GM23338 (cell line): ENCODE measurements at regions not wholly inside any gene's neighbourhood (a gene's known extent, or its start where the extent isn't known, plus 50 kb on each side); places are given as distances from the start of the nearest gene placed in this dataset.

Source experiments
- ATAC-seq: fragments of 200-7000 bp; cut with Tn5 transposase; 3 replicates; pipeline ENCODE4 v1.9.1; 2020
- DNase-seq: peaks from one replicate; pipeline ENCODE4 v3.0.0-alpha.2; 2015; ENCODE audit warnings: low spot score
- H2AFZ ChIP-seq: fragments of 200-600 bp; sonication (generic); 2 replicates; pipeline ENCODE4 v1.8.0; 2016; ENCODE audit warnings: antibody characterized with exemption, mild to moderate bottlenecking, moderate library complexity
- H3F3A ChIP-seq: fragments of 200-600 bp; sonication (generic); replicated peaks from 2 replicates; pipeline ENCODE4 v1.8.0; 2017; ENCODE audit warnings: antibody characterized with exemption, mixed run types, low read depth
- H3K27ac ChIP-seq: fragments of 200-600 bp; sonication (generic); 2 replicates; pipeline ENCODE4 v1.6.1; 2016; ENCODE audit warnings: low read depth
- H3K27me3 ChIP-seq: fragments of 200-600 bp; sonication (generic); 2 replicates; pipeline ENCODE4 v1.8.0; 2016; ENCODE audit warnings: mild to moderate bottlenecking, mixed run types, moderate library complexity; ENCODE audit not compliant: insufficient read depth
- H3K36me3 ChIP-seq: fragments of 200-600 bp; sonication (generic); 2 replicates; pipeline ENCODE4 v1.8.0; 2016; ENCODE audit warnings: mild to moderate bottlenecking; ENCODE audit not compliant: insufficient read depth
- H3K4me1 ChIP-seq: fragments of 200-600 bp; sonication (generic); 2 replicates; pipeline ENCODE4 v1.8.0; 2016; ENCODE audit warnings: mild to moderate bottlenecking, moderate library complexity; ENCODE audit not compliant: insufficient read depth
- H3K4me2 ChIP-seq: fragments of 200-600 bp; sonication (generic); 2 replicates; pipeline ENCODE4 v1.7.1; 2017; ENCODE audit warnings: mixed run types
- H3K4me3 ChIP-seq: fragments of 200-600 bp; sonication (generic); 2 replicates; pipeline ENCODE4 v1.6.1; 2016; ENCODE audit warnings: mixed run types
- H3K79me2 ChIP-seq: fragments of 200-600 bp; sonication (generic); replicated peaks from 2 replicates; pipeline ENCODE4 v1.8.0; 2017; ENCODE audit warnings: mild to moderate bottlenecking; ENCODE audit not compliant: insufficient read depth
- H3K9me2 ChIP-seq: fragments of 200-600 bp; sonication (generic); 2 replicates; pipeline ENCODE4 v1.8.0; 2017; ENCODE audit not compliant: insufficient read depth
- H4K20me1 ChIP-seq: fragments of 200-600 bp; sonication (generic); replicated peaks from 2 replicates; pipeline ENCODE4 v1.8.0; 2017; ENCODE audit warnings: mild to moderate bottlenecking; ENCODE audit not compliant: insufficient read depth
- H3K27ac Mint-ChIP-seq: 2 replicates; pipeline ENCODE4 v1.8.0; 2020; ENCODE audit warnings: inconsistent platforms, mild to moderate bottlenecking, moderate library complexity, mixed read lengths
- H3K27me3 Mint-ChIP-seq: 3 replicates; pipeline ENCODE4 v1.8.0; 2022; ENCODE audit warnings: low read depth, mild to moderate bottlenecking, moderate library complexity, mixed read lengths, inconsistent platforms; ENCODE audit not compliant: insufficient read depth, poor library complexity
- H3K36me3 Mint-ChIP-seq: 3 replicates; pipeline ENCODE4 v1.8.0; 2021; ENCODE audit warnings: low read depth, mild to moderate bottlenecking, inconsistent platforms, moderate library complexity, mixed read lengths
- H3K4me1 Mint-ChIP-seq: 3 replicates; pipeline ENCODE4 v1.8.0; 2020; ENCODE audit warnings: mild to moderate bottlenecking, inconsistent platforms, mixed read lengths
- H3K4me3 Mint-ChIP-seq: 3 replicates; pipeline ENCODE4 v1.8.0; 2021; ENCODE audit warnings: moderate library complexity, mild to moderate bottlenecking, inconsistent platforms, mixed read lengths
- H3K9me3 Mint-ChIP-seq: 3 replicates; pipeline ENCODE4 v1.8.0; 2020; ENCODE audit warnings: moderate library complexity, mild to moderate bottlenecking, inconsistent platforms, mixed read lengths
- CREB1 ChIP-seq: fragments of 250-450 bp; sonication (Bioruptor Pico); IDR thresholded peaks from 2 replicates; pipeline ENCODE4 v1.5.0; 2020; ENCODE audit warnings: low read depth, mild to moderate bottlenecking, moderate library complexity
- CTCF ChIP-seq, 2 experiments: fragments of 200-600 bp in 1 of 2; sonication (generic) in 1 of 2; conservative IDR thresholded peaks; 2 replicates each; pipeline versions ENCODE4 v1.5.1 to v1.6.1; 2016 to 2017; ENCODE audit warnings: antibody characterized with exemption in 2 of 2, low read depth in 2 of 2, mild to moderate bottlenecking in 2 of 2, moderate library complexity in 1 of 2
- ETS1 ChIP-seq: IDR thresholded peaks from 2 replicates; pipeline ENCODE4 v1.6.1; 2016; ENCODE audit warnings: antibody characterized with exemption
- EZH2 ChIP-seq: fragments of 200-600 bp; sonication (generic); IDR thresholded peaks from one replicate; pipeline ENCODE4 v1.8.0; 2017; ENCODE audit warnings: antibody characterized with exemption, mild to moderate bottlenecking, low read depth; ENCODE audit not compliant: unreplicated experiment
- EZH2phosphoT487 ChIP-seq: fragments of 200-600 bp; sonication (generic); IDR thresholded peaks from one replicate; pipeline ENCODE4 v1.8.1; 2018; ENCODE audit warnings: antibody characterized with exemption; ENCODE audit not compliant: unreplicated experiment
- JUNB ChIP-seq: IDR thresholded peaks from one replicate; pipeline ENCODE4 v1.6.1; 2016; ENCODE audit warnings: antibody characterized with exemption; ENCODE audit not compliant: unreplicated experiment
- NANOG ChIP-seq: IDR thresholded peaks from 2 replicates; pipeline ENCODE4 v1.6.1; 2016; ENCODE audit warnings: antibody characterized with exemption, borderline replicate concordance
- POLR2AphosphoS5 ChIP-seq: IDR thresholded peaks from 2 replicates; pipeline ENCODE4 v1.6.1; 2016; ENCODE audit warnings: antibody characterized with exemption, low read depth
- REST ChIP-seq: IDR thresholded peaks from one replicate; pipeline ENCODE4 v1.6.1; 2018; ENCODE audit warnings: antibody characterized with exemption; ENCODE audit not compliant: unreplicated experiment
- STAT1 ChIP-seq: IDR thresholded peaks from one replicate; pipeline ENCODE4 v1.6.1; 2016; ENCODE audit warnings: antibody characterized with exemption; ENCODE audit not compliant: unreplicated experiment
- ZNF114 ChIP-seq: fragments of 250-450 bp; sonication (Bioruptor Pico); IDR thresholded peaks from 2 replicates; pipeline ENCODE4 v1.5.0; 2020; ENCODE audit warnings: mild to moderate bottlenecking, moderate library complexity
- ZNF331 ChIP-seq: fragments of 250-450 bp; sonication (Bioruptor Pico); IDR thresholded peaks from 2 replicates; pipeline ENCODE4 v1.5.0; 2020; ENCODE audit warnings: low read depth, mild to moderate bottlenecking, moderate library complexity
- ZNF462 ChIP-seq: fragments of 250-450 bp; sonication (Bioruptor Pico); IDR thresholded peaks from 2 replicates; pipeline ENCODE4 v1.5.0; 2020; ENCODE audit warnings: mild to moderate bottlenecking, moderate library complexity

- ATAC-seq (no peak), DNase-seq (no peak)
- H3K27ac ChIP-seq = no peak overlapping the region
- H3K27me3 ChIP-seq = no peaks in the 10 kb centered on the region
- Mint-ChIP-seq H3K4me1 (peaks cover 16% of the 10 kb centered on the region; the same call in 2 of the 3 replicates), H3K27ac (no peak overlapping the region), H3K9me3 (no peaks in the 10 kb centered on the region), H3K4me3 (no peak overlapping the region), H3K27me3 (peaks cover 2% of the 10 kb centered on the region), H3K36me3 (no peaks in the 10 kb centered on the region)
- no peak overlapping the region for H3K4me2 ChIP-seq
- no peak overlapping the region for H3K4me3 ChIP-seq
- peaks cover 16% of the 10 kb centered on the region for H3K4me1 ChIP-seq
- no peaks in the 10 kb centered on the region for H4K20me1 ChIP-seq
- H3K79me2 ChIP-seq = no peaks in the 10 kb centered on the region
- H2AFZ ChIP-seq = no peak overlapping the region
- H3F3A ChIP-seq = no peaks in the 10 kb centered on the region
- H3K36me3 ChIP-seq = no peaks in the 10 kb centered on the region; the same call in 1 of the 2 replicates
- no peaks in the 10 kb centered on the region; the same call in 1 of the 2 replicates for H3K9me2 ChIP-seq
- TF ChIP-seq NANOG (no peak), STAT1 (no peak), CREB1 (no peak), EZH2 (no peak), EZH2phosphoT487 (no peak), ETS1 (no peak), POLR2AphosphoS5 (no peak), ZNF331 (CRISPR knock-in tag) (no peak), REST (no peak), ZNF114 (CRISPR knock-in tag) (no peak), ZNF462 (CRISPR knock-in tag) (no peak), CTCF (conservative IDR thresholded peaks at IDR 0.05; ENCODE audit: low read depth in 2 of 2) (no peak), JUNB (no peak)
Measured at GRCh38 chr20:22070610-22071058, 365.2 kb downstream of the PAX1 start.
